Activated naive CD4-positive, alpha-beta T cell treated with anti-CD3 and anti-CD28 coated beads, Interleukin-2, amount 10 ng/mL, durations not matched to agents 7 days and 5 days (primary cell): ENCODE measurements at regions not wholly inside any gene's neighbourhood (a gene's known extent, or its start where the extent isn't known, plus 50 kb on each side); places are given as distances from the start of the nearest gene placed in this dataset.
"Not testable (repeated sequence)": the region's sequence is repeated elsewhere in the genome, so short reads cannot be mapped to it uniquely, and the experiment has no call there.

Experiments used
- CTCF ChIA-PET: fragments of 350-600 bp; sonication (Branson Sonifier 250); formaldehyde crosslinking; loops from one replicate; lab custom pipeline; 2021; ENCODE audit warnings: antibody characterized with exemption; lab: Charles Lee
- DNase-seq: peaks from one replicate; pipeline ENCODE4 v3.0.0-alpha.2; 2020
- H3K27ac Mint-ChIP-seq: one replicate; pipeline ENCODE4 v1.8.0; 2021; ENCODE audit warnings: mild to moderate bottlenecking, moderate library complexity, mixed read lengths
- H3K27me3 Mint-ChIP-seq: one replicate; pipeline ENCODE4 v1.8.0; 2021; ENCODE audit warnings: mild to moderate bottlenecking, mixed read lengths
- H3K36me3 Mint-ChIP-seq: one replicate; pipeline ENCODE4 v1.8.0; 2021; ENCODE audit warnings: mixed read lengths
- H3K4me1 Mint-ChIP-seq: one replicate; pipeline ENCODE4 v1.8.0; 2021; ENCODE audit warnings: mixed read lengths
- H3K4me3 Mint-ChIP-seq: one replicate; pipeline ENCODE4 v1.8.0; 2021; ENCODE audit warnings: mild to moderate bottlenecking, moderate library complexity, mixed read lengths
- H3K9me3 Mint-ChIP-seq: one replicate; pipeline ENCODE4 v1.8.0; 2021; ENCODE audit warnings: mixed read lengths

DNA sequence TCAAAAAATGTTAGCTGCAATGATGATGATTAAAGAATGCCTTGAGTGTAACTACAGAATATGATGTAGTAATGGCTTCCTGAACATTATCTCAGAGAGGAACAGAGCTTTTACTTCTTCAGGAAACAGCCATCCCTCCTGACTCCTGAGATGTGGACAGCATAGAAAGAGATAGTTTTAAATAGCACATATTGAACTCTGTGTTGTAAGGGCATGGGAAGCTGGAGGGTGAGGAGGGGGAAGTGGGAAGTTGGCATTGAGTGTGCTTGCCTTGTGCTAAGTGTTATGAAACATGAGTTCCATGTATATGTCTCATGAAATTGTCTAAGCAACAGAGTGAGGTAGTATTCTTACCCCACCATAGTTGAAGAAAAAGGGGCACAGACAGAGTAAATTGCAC, 161.5 kb upstream of the SLC28A3 start:
- H3K36me3 Mint-ChIP-seq = no peaks in the 10 kb centered on the region
- no peaks in the 10 kb centered on the region for H3K4me1 Mint-ChIP-seq
- H3K27ac Mint-ChIP-seq = no peak overlapping the region
- no peak for DNase-seq
- H3K27me3 Mint-ChIP-seq = no peaks in the 10 kb centered on the region
- CTCF ChIA-PET = no interaction called here
- H3K9me3 Mint-ChIP-seq = no peaks in the 10 kb centered on the region
- no peak overlapping the region for H3K4me3 Mint-ChIP-seq

DNA sequence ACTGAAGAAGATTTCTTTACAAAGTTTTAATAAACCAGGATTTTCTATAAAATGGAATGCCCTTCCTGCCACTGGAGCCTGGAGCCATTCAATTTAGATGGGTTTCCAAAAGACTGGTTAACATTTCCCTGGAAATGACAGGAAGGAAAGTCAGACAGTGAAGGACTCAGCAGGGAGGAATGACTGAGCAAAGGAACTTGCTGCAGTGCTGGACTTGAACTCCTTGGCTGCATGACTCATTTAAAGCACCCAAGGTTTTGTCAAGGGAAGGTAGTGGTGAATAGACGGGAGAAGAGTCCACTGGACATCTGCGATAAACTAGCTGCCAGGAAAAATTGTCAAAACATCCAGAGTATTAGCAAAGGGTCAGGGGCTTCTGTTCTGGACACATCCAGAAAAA, 163.8 kb upstream of the SLC28A3 start:
- Mint-ChIP-seq H3K4me1 (no peaks in the 10 kb centered on the region), H3K36me3 (no peaks in the 10 kb centered on the region), H3K27ac (no peak overlapping the region), H3K27me3 (no peaks in the 10 kb centered on the region), H3K4me3 (no peak overlapping the region), H3K9me3 (no peaks in the 10 kb centered on the region)
- DNase-seq = no peak
- CTCF ChIA-PET = no interaction called here

DNA sequence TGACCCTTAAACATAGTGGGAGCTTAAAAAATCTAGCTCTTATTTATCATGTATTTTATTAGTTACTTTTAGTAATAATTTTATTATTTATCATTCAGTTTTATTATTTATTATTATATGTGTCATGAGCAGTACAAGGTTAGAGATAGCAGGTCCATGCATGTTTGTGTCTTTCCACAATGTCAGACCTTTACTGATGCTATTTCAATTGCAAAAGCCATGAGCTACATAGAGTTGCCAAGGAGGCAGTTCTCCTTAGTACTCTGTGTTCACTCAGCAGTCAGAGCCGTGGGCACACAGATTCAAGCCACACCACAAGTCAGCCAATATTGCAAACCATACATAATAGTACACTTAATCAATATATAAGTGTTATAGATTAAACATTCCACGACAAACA, 157.9 kb upstream of the NTRK2 start:
- CTCF ChIA-PET = no interaction called here
- Mint-ChIP-seq H3K9me3 (no peaks in the 10 kb centered on the region), H3K4me1 (no peaks in the 10 kb centered on the region), H3K27ac (no peak overlapping the region), H3K27me3 (no peaks in the 10 kb centered on the region), H3K36me3 (no peaks in the 10 kb centered on the region), H3K4me3 (no peak overlapping the region)
- no peak for DNase-seq

DNA sequence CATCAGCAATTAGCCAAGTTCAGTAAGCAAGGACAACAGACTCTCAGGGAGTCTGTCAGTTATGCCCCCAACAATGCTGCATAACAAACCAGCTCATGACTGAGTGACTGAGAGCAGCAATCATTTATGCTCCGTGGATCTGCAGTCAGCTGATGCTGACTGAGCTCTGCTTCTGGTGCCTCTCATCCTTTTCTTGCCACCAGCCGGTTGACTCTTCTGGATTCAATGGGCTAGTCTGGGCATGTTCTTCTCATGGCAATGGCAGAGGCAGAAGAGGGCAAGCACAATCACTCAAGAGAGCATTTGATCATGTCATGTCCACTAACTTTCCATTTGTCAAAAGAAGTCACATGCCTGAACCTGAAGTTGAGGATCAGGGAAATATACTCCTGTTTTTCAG, 157.0 kb upstream of the NTRK2 start:
- Mint-ChIP-seq H3K9me3 (no peaks in the 10 kb centered on the region), H3K27ac (no peak overlapping the region), H3K36me3 (no peaks in the 10 kb centered on the region), H3K4me1 (no peaks in the 10 kb centered on the region), H3K27me3 (no peaks in the 10 kb centered on the region), H3K4me3 (no peak overlapping the region)
- no peak for DNase-seq
- CTCF ChIA-PET = no interaction called here

DNA sequence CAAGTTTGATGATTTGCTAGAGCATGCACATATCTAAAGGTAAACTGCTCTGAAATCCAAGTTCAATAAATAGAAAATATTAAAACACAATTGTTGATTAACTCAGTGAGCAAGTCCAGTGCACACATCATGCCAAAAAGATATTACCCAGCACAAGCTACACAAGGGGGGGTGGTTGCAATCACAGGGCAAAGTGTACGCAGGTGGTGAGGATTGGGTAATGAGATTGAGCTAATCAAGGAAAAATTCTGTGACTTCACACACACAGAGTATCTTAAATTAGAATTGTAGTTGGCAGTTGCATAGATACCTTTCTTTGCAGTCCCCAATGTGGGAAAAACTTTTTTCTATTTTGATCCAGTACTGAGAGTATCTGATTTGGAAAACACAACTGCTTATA, 156.1 kb upstream of the NTRK2 start:
- Mint-ChIP-seq H3K27ac (peak overlapping the region; percentile 55), H3K9me3 (no peaks in the 10 kb centered on the region), H3K27me3 (no peaks in the 10 kb centered on the region), H3K36me3 (no peaks in the 10 kb centered on the region), H3K4me3 (no peak overlapping the region), H3K4me1 (no peaks in the 10 kb centered on the region)
- CTCF ChIA-PET = no interaction called here
- DNase-seq = no peak

DNA sequence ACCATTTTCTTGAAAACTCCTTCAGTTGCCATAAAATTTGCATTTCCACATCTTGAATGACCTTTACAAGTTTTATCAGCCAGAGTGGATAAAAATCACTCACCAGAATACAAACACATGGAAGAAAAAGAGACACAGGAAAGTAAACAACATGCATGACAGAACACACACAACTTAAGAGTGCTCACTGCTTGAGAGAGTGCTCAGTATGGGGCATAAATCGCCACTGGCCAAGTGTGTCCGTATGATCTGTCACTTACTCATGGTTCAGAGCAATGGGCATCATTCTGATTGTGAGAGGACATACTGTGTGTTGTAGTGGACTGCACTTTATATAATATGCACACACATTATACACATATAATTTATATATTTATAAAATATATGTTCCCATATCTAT, 155.6 kb upstream of the NTRK2 start:
- Mint-ChIP-seq H3K4me3 (no peak overlapping the region), H3K4me1 (no peaks in the 10 kb centered on the region), H3K27ac (no peak overlapping the region), H3K36me3 (no peaks in the 10 kb centered on the region), H3K27me3 (no peaks in the 10 kb centered on the region), H3K9me3 (no peaks in the 10 kb centered on the region)
- no peak for DNase-seq
- CTCF ChIA-PET = no interaction called here

DNA sequence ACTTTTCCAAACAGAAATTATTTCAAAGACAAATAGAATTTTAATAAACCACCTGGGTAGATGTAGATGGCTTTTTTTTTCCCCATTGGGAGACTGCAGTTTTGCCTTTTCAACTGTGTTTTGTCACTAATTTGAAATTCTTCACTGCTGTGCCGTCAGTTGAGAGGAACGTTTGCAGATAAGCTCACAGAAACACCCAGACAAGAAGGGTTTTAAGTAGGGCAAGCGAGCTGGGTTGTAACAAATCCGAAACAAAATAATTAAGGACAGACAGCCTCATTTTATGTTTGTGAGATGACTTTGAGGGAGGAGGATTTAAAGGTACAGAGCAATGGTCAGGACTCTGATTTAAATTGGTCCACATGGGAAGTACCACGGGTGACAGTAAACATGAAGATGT, 155.1 kb upstream of the NTRK2 start:
- DNase-seq = no peak
- CTCF ChIA-PET = no interaction called here
- Mint-ChIP-seq H3K4me1 (no peaks in the 10 kb centered on the region), H3K27ac (no peak overlapping the region), H3K36me3 (no peaks in the 10 kb centered on the region), H3K4me3 (no peak overlapping the region), H3K27me3 (no peaks in the 10 kb centered on the region), H3K9me3 (no peaks in the 10 kb centered on the region)

DNA sequence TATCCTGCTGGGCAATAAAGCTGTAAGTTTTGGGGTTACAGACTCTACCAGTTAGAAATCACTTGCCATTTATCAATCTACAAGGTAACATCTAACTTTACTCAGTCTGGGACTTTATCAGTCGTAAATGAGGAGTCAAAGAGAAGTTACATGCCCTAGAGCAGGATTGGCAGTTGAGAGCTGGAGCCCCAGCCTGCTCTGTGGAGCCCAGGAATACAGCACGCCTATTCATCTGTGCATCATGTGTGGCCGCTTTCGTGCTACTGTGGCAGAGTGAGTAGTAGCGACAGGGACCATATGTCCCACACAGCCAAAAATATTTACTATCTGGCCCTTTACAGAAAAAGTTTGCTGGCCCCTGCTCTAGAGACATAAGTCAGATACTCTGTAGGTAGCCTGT, 152.5 kb upstream of the NTRK2 start:
- CTCF ChIA-PET = no interaction called here
- H3K27ac Mint-ChIP-seq = no peak overlapping the region
- no peak overlapping the region for H3K4me3 Mint-ChIP-seq
- no peaks in the 10 kb centered on the region for H3K9me3 Mint-ChIP-seq
- no peaks in the 10 kb centered on the region for H3K27me3 Mint-ChIP-seq
- no peaks in the 10 kb centered on the region for H3K36me3 Mint-ChIP-seq
- no peak for DNase-seq
- H3K4me1 Mint-ChIP-seq = no peaks in the 10 kb centered on the region

DNA sequence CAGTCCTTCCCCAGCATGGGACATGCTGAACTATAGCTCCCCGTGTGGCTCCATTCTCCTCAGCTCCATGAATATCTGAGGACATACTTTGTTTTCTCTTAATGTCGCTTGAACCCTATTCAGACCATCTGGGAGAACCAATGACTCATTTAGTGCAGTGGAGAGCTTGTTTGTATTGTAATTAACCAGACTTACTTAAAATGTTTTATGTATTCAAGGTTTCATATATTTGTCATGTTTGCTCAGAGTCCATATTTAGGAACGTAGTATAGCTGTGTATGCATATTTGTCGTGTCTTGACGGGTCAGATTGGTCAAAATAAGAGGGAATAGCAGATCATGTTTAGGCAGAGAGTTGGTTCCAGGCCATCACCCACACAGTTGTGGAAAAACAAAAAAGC, 150.1 kb upstream of the NTRK2 start:
- no peaks in the 10 kb centered on the region for H3K36me3 Mint-ChIP-seq
- no peaks in the 10 kb centered on the region for H3K4me1 Mint-ChIP-seq
- H3K27me3 Mint-ChIP-seq = no peaks in the 10 kb centered on the region
- no peak overlapping the region for H3K4me3 Mint-ChIP-seq
- H3K27ac Mint-ChIP-seq = no peak overlapping the region
- no peak for DNase-seq
- CTCF ChIA-PET = no interaction called here
- no peaks in the 10 kb centered on the region for H3K9me3 Mint-ChIP-seq

DNA sequence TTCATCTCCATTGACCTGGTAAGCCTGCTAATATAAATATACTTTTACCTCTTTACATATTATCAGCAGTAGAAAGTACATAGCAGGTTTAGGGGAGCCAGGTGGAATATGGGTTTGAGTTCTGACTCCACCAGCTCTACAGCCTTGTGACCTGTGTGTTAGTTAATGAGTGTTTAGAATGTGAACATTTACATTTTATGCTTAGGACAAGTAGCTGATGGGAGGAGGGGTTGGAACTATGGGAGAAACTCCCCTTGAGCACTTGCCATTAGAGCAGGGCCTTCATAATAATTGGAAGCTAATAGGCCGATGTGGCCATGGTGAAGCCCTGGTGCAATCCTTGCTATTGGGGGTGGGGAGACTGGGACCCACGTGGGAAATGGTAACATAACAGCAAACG, 148.3 kb upstream of the NTRK2 start:
- no peak overlapping the region for H3K4me3 Mint-ChIP-seq
- H3K36me3 Mint-ChIP-seq = no peaks in the 10 kb centered on the region
- CTCF ChIA-PET = no interaction called here
- no peak for DNase-seq
- H3K9me3 Mint-ChIP-seq = peaks cover 2% of the 10 kb centered on the region
- no peaks in the 10 kb centered on the region for H3K4me1 Mint-ChIP-seq
- no peaks in the 10 kb centered on the region for H3K27me3 Mint-ChIP-seq
- H3K27ac Mint-ChIP-seq = no peak overlapping the region

DNA sequence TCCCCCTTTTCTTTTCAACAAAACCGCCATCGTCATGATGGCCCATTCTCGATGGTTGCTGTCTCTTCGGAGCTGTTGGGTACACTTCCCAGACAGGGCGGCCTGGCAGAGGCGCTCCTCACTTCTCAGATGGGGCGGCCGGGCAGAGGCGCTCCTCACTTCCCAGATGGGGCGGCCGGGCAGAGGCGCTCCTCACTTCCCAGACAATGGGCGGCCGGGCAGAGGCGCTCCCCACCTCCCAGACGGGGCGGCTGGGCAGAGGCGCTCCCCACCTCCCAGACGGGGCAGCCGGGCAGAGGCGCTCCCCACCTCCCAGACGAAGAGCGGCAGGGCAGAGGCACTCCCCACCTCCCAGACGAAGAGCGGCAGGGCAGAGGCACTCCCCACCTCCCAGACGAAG, 143.3 kb upstream of the NTRK2 start:
- H3K27me3 Mint-ChIP-seq, H3K9me3 Mint-ChIP-seq, DNase-seq, H3K36me3 Mint-ChIP-seq, H3K4me1 Mint-ChIP-seq, CTCF ChIA-PET, H3K4me3 Mint-ChIP-seq, H3K27ac Mint-ChIP-seq: not testable (repeated sequence)

DNA sequence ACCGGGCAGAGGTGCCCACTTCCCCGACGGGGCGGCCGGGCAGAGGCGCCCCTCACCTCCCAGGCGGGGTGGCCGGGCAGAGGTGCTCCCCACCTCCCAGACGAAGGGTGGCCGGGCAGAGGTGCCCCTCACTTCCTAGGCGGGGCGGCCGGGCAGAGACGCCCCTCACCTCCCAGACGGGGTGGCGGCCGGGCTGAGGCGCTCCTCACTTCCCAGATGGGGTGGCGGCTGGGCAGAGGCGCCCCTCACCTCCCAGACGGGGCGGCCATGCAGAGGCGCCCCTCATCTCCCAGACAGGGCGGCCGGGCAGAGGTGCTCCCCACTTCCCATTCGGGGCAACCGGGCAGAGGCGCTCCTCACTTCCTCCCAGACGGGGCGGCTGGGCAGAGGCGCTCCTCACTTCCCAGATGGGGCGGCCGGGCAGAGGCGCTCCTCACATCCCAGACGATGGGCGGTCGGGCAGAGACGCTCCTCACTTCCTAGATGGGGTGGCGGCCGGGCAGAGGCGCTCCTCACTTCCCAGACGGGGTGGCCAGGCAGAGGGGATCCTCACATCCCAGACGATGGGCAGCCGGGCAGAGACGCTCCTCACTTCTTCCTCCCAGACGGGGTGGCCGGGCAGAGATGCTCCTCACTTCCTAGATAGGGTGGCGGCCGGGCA, 142.3 kb upstream of the NTRK2 start:
- H3K4me1 Mint-ChIP-seq, H3K36me3 Mint-ChIP-seq, H3K27ac Mint-ChIP-seq, H3K4me3 Mint-ChIP-seq, H3K9me3 Mint-ChIP-seq, H3K27me3 Mint-ChIP-seq, DNase-seq, CTCF ChIA-PET: not testable (repeated sequence)

DNA sequence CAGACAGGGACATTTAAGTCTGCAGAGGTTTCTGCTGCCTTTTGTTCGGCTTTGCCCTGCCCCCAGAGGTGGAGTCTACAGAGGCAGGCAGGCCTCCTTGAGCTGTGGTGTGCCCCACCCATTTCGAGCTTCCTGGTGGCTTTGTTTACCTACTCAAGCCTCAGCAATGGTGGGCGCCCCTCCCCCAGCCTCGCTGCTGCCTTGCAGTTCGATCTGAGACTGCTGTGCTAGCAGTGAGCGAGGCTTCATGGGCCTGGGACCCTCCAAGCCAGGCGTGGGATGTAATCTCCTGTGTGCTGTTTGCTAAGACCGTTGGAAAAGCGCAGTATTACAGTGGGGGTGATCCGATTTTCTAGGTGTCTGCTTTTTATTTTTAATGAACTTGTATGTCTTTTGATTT, 133.6 kb upstream of the NTRK2 start:
- H3K36me3 Mint-ChIP-seq, CTCF ChIA-PET, H3K27me3 Mint-ChIP-seq, H3K4me3 Mint-ChIP-seq, DNase-seq, H3K4me1 Mint-ChIP-seq, H3K27ac Mint-ChIP-seq: not testable (repeated sequence)
- H3K9me3 Mint-ChIP-seq = peaks cover 11% of the 10 kb centered on the region

DNA sequence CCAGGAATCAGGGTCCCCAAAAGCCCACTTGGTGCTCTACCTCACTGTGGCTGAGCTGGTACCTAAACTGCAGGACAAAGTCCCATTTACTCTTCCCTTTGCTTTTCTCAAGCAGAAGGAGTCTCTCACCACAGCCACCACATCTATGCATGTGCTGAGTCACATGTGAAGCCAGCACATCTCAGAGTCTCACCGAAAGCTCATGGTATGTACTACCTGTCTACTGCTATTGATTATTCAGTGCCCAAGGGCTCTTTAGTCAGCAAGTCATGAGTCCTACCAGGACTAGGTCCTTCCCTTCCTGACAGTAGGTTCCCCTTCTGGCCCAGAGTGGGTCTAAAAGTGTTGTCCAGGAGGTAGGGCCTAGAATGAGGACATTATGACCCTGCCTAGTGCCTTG, 130.7 kb upstream of the NTRK2 start:
- Mint-ChIP-seq H3K36me3 (no peaks in the 10 kb centered on the region), H3K4me1 (no peaks in the 10 kb centered on the region), H3K27ac (no peak overlapping the region), H3K27me3 (no peaks in the 10 kb centered on the region), H3K4me3 (no peak overlapping the region), H3K9me3 (peaks cover 9% of the 10 kb centered on the region)
- no peak for DNase-seq
- CTCF ChIA-PET = no interaction called here

DNA sequence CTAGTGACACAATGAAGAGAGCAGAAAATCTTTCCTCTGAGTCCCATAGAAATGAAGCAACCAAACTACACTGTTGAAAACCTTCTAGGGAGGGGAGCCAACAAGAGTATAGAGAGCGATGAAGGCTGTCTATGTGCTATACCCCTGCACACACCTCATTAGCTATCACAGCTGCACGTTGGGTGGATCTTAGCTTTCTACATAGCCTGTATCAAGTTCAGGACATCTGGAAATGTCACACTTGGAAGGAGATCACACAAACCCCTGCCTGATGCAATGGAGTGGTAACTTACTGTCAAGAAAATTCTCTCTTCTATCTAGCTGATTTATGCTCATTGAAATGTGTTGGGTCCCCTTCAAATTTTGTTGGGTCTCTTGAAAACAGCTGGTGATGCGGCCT, 127.0 kb upstream of the NTRK2 start:
- Mint-ChIP-seq H3K9me3 (peaks cover 6% of the 10 kb centered on the region), H3K27ac (no peak overlapping the region), H3K36me3 (no peaks in the 10 kb centered on the region), H3K4me1 (no peaks in the 10 kb centered on the region), H3K27me3 (no peaks in the 10 kb centered on the region), H3K4me3 (no peak overlapping the region)
- CTCF ChIA-PET = no interaction called here
- no peak for DNase-seq

DNA sequence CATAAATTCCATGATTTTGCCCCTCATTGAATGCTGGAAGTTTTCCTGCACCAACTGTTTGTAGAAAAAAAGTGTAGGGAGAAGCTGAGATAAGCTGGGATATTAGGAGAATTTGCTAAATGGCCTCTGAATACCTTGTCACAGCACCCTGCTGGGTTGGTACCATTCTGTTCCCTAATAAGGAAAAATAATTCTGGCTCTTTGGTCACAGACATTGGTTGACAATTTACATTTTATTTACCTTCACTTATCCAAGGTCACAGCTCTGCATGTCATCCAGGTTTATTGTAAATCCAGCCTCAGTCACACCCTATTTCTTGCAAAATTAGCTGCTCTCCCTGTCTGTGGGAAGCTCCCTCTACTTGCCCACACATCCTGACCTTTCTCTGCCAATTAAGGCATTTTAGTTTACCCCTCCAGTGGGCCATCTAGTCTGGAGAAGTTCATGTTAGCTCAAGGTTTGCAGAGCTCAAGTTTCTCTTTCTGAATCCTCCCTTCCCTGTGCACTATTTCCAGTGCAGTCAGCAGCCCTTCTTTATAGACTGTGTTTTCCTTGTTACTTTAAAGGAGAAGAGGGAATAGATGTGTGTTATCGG, 115.4 kb upstream of the NTRK2 start:
- Mint-ChIP-seq H3K36me3 (no peaks in the 10 kb centered on the region), H3K4me3 (no peak overlapping the region), H3K27ac (no peak overlapping the region), H3K27me3 (no peaks in the 10 kb centered on the region), H3K9me3 (no peaks in the 10 kb centered on the region), H3K4me1 (no peaks in the 10 kb centered on the region)
- DNase-seq = no peak
- CTCF ChIA-PET = no interaction called here
